Sigmoid colon (tissue), 6 donors: ENCODE measurements at regions not wholly inside any gene's neighbourhood (a gene's known extent, or its start where the extent isn't known, plus 50 kb on each side); places are given as distances from the start of the nearest gene placed in this dataset.

ENCODE experiments used
- DNase-seq: peaks from one replicate; pipeline ENCODE4 v3.0.0-alpha.2; 2019
- H3K27ac ChIP-seq, 4 donors: fragments of 200-600 bp; sonication (generic); one replicate each; pipeline ENCODE4 v1.5.1; 2016 to 2019; ENCODE audit warnings: mild to moderate bottlenecking in 1 of 4
- H3K27me3 ChIP-seq, 3 donors: fragments of 200-600 bp; sonication (generic); one replicate each; pipeline ENCODE4 v1.5.1; 2019; ENCODE audit warnings: mild to moderate bottlenecking in 1 of 3
- H3K36me3 ChIP-seq, 4 donors: fragments of 200-600 bp; sonication (generic); one replicate each; pipeline ENCODE4 v1.5.1; 2016 to 2019
- H3K4me1 ChIP-seq, 4 donors: fragments of 200-600 bp; sonication (generic); one replicate each; pipeline ENCODE4 v1.5.1; 2017 to 2019
- H3K4me3 ChIP-seq, 4 donors: fragments of 200-600 bp; sonication (generic); one replicate each; pipeline ENCODE4 v1.5.1; 2017 to 2019; ENCODE audit warnings: mild to moderate bottlenecking in 2 of 4, moderate library complexity in 1 of 4
- H3K9me3 ChIP-seq, 4 donors: fragments of 200-600 bp in 3 of 4; sonication (generic) in 3 of 4; one replicate each; pipeline versions ENCODE4 v1.5.1 to v1.6.1; 2013 to 2019
- EP300 ChIP-seq, 4 donors: sonication (generic); formaldehyde crosslinking; IDR thresholded peaks; one replicate each; pipeline ENCODE4 v1.6.1; 2017; ENCODE audit warnings: antibody characterized with exemption in 4 of 4
- POLR2A ChIP-seq, 2 donors: fragments of 450-650 bp; IDR thresholded peaks; one replicate each; pipeline ENCODE4 v1.6.1; 2016; ENCODE audit warnings: antibody characterized with exemption in 2 of 2, mild to moderate bottlenecking in 2 of 2, moderate library complexity in 2 of 2
- POLR2AphosphoS5 ChIP-seq, 4 donors: sonication (generic); formaldehyde crosslinking; IDR thresholded peaks; one replicate each; pipeline ENCODE4 v1.6.1; 2017; ENCODE audit warnings: antibody characterized with exemption in 4 of 4
- WGBS, 2 donors: extraction: QIAGEN DNeasy Blood & Tissue Kit; methylation state at CpG; one replicate each; pipeline ENCODE4 v1.1.7; 2013; 5-methylcytosine and 5-hydroxymethylcytosine counted together
- intact Hi-C: fragments of 100-400 bp; cut with DNase I; formaldehyde crosslinking; loops from one replicate; pipeline ENCODE4 v1.15.1; 2023
- TF ChIP-seq, protein P1 (sequence below), 4 experiments: fragments of 450-650 bp in 3 of 4; fragments of 200-600 bp in 1 of 4; IDR thresholded peaks; one replicate each; pipeline ENCODE4 v1.5.1; 2016 to 2019; ENCODE audit warnings: antibody characterized with exemption in 4 of 4, mild to moderate bottlenecking in 3 of 4, moderate library complexity in 2 of 4
- donor health status: healthy with polysubstance abuse.
- donor health status: healthy.

DNA sequence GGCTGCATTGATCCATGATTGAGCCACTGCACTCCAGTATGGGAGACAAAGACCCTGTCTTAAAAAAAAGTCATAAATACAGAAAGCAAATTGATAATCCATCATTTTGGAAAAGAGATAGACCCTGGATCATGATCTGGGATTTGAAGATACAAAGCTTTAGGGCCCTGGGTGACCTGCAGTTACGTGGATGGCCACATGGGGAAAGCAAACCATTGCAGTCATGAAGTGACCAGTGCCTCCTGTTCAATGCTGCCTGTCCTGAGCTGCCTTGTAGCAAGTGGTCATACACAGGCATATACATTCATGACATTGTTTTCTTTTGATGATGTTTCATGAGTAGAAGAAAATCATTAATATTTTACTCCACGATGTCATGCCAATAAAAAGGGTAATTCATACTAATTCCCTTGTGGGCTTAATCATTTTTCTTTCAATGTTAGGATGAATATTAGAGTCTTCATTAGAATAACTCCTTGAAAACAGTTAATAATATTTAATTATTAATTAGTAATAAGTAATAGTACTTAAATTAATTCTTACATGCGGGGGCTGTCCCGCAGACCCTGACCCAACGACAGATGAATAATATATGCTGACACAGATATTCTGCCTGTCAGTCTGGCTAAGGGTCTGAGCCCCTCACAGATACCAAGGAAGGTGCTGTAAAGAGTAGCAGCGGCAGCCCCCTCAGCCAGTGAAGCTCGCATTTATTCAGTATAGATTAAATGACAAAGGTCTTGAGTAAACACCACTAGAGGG lies 109.0 kb upstream of the UNC13C start:
- H3K27ac ChIP-seq: no peak overlapping the region
- no peak overlapping the region for H3K4me3 ChIP-seq
- no peak for DNase-seq
- no peaks in the 10 kb centered on the region for H3K27me3 ChIP-seq
- WGBS, 2 donors: 94 to 96% methylated on average over 7 of the region's 7 CpGs
- no peaks in the 10 kb centered on the region for H3K4me1 ChIP-seq
- intact Hi-C loops: no loop called here
- H3K9me3 ChIP-seq: no peaks in the 10 kb centered on the region
- TF ChIP-seq POLR2AphosphoS5 (IDR thresholded peaks at IDR 0.05): no peak
- TF ChIP-seq POLR2A (IDR thresholded peaks at IDR 0.05): no peak
- H3K36me3 ChIP-seq: no peaks in the 10 kb centered on the region

DNA sequence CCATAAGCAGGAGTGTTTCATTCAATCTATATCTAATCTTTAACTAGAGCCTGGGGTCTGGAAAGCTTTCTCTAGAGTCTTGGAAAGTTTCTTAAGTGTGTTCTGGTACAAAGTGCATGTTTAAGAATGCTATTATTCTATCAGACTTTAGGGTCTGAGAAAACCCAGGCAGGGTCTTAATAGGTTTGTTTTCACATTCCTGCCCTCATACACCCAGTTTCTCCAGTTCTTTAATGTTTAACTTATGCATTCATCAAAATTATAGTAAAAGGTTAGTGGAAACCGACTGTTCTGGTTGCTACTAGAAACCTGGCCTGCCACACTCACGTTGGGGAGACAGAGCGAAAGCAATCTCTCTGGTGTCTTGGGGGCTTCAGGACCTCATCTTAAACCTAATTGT lies 102.9 kb upstream of the WDR72 start:
- Histone ChIP-seq H3K27me3 (no peaks in the 10 kb centered on the region), H3K4me1 (no peaks in the 10 kb centered on the region), H3K4me3 (no peak overlapping the region), H3K36me3 (no peaks in the 10 kb centered on the region), H3K27ac (no peak overlapping the region), H3K9me3 (no peaks in the 10 kb centered on the region)
- intact Hi-C loops: no loop called here
- WGBS, 2 donors: 27 to 73% methylated on average over 3 of the region's 3 CpGs
- no peak for DNase-seq
- TF ChIP-seq POLR2AphosphoS5 (IDR thresholded peaks at IDR 0.05) (no peak), EP300 (IDR thresholded peaks at IDR 0.05) (no peak), POLR2A (IDR thresholded peaks at IDR 0.05) (no peak)
- TF ChIP-seq, protein P1, sequence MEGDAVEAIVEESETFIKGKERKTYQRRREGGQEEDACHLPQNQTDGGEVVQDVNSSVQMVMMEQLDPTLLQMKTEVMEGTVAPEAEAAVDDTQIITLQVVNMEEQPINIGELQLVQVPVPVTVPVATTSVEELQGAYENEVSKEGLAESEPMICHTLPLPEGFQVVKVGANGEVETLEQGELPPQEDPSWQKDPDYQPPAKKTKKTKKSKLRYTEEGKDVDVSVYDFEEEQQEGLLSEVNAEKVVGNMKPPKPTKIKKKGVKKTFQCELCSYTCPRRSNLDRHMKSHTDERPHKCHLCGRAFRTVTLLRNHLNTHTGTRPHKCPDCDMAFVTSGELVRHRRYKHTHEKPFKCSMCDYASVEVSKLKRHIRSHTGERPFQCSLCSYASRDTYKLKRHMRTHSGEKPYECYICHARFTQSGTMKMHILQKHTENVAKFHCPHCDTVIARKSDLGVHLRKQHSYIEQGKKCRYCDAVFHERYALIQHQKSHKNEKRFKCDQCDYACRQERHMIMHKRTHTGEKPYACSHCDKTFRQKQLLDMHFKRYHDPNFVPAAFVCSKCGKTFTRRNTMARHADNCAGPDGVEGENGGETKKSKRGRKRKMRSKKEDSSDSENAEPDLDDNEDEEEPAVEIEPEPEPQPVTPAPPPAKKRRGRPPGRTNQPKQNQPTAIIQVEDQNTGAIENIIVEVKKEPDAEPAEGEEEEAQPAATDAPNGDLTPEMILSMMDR (IDR thresholded peaks at IDR 0.05): no peak

DNA sequence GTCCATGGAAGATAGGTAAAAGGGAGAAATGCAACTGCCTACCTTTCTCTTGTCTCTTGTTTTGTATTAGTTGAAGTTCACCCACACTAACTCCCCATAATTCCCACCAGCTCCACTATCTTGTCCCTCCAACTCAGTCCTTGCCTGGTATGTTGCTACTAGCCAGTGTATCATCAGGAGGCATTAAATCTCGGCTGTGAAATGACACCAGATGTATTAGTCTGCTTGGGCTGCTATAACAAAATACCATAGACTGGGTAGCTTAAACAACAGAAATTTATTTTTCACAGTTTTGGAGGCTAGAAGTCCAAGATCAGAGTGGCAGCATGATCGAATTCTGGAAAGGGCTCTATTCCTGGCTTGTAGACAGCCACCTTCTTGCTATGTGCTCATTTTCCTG lies 102.3 kb upstream of the WDR72 start:
- Histone ChIP-seq H3K27me3 (no peaks in the 10 kb centered on the region), H3K27ac (no peak overlapping the region), H3K9me3 (no peaks in the 10 kb centered on the region), H3K4me3 (no peak overlapping the region), H3K4me1 (no peaks in the 10 kb centered on the region), H3K36me3 (no peaks in the 10 kb centered on the region)
- no peak for DNase-seq
- intact Hi-C loops: no loop called here
- TF ChIP-seq POLR2AphosphoS5 (IDR thresholded peaks at IDR 0.05) (no peak), POLR2A (IDR thresholded peaks at IDR 0.05) (no peak), EP300 (IDR thresholded peaks at IDR 0.05) (no peak)
- TF ChIP-seq, protein P1 (IDR thresholded peaks at IDR 0.05): no peak
- WGBS, 2 donors: 73 to 81% methylated on average over 2 of the region's 2 CpGs

DNA sequence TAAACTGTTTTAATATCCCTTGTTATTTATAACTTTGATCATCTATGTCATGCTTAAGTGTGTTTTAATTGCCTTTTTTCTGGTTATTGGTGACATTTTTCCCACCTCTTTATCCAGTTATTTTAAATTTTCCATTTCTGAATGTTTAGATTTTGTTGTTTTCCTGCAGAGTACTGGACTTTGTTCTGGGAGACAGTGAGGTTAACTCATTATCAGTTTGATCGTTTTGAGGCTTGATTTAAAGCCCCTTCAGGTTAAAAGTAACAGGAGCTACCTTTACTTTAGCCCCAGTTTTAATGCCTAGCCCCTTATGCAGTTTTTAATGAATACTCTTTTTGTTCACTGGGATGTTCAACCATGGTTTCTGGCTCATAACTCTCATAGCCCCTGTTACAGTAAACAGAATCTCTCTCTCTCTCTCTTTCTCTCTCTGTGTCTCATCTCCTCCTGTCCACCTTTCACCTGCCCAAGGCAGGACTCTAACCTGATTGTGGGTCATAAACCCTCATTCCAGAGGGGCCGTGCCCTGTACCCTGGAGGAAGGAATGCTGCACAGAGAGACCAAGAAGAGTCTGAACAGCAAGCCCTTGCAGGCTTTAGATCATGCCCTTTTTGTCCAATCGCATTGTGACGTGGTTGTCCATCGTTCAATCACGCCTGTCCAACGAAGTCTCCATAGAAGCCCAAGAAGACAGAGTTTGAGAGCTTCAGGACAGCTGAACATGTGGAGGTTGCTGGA lies 91.8 kb upstream of the WDR72 start:
- Histone ChIP-seq H3K27ac (no peak overlapping the region), H3K9me3 (no peaks in the 10 kb centered on the region), H3K4me1 (no peaks in the 10 kb centered on the region), H3K4me3 (no peak overlapping the region), H3K36me3 (no peaks in the 10 kb centered on the region), H3K27me3 (no peaks in the 10 kb centered on the region)
- TF ChIP-seq EP300 (IDR thresholded peaks at IDR 0.05): no peak
- TF ChIP-seq, protein P1 (IDR thresholded peaks at IDR 0.05): no peak
- TF ChIP-seq POLR2A (IDR thresholded peaks at IDR 0.05): no peak
- TF ChIP-seq POLR2AphosphoS5 (IDR thresholded peaks at IDR 0.05): no peak
- intact Hi-C loops: no loop called here
- no peak for DNase-seq
- WGBS, 2 donors: 67 to 81% methylated on average over 7 of the region's 7 CpGs

DNA sequence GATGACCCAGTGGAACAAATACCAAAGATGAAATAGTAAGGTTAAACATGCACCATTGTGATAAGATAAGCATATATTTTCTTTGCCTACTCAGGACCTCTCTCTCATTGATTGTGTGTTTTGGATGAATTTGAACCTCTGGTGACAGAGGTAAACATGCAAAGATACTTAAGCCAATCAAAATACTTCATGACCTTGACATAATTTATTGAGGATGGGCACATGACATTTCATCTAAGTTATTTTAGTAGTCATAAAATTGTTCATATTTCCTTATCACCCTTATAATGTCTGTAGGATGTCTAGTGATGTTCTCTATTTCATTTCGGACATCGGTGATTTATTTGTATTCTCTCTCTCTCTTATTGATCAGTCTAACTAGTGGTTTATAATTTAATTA lies 88.3 kb upstream of the WDR72 start:
- no peak for DNase-seq
- intact Hi-C loops: no loop called here
- TF ChIP-seq POLR2A (IDR thresholded peaks at IDR 0.05) (no peak), POLR2AphosphoS5 (IDR thresholded peaks at IDR 0.05) (no peak), EP300 (IDR thresholded peaks at IDR 0.05) (no peak)
- TF ChIP-seq, protein P1 (IDR thresholded peaks at IDR 0.05): no peak
- H3K27me3 ChIP-seq: no peaks in the 10 kb centered on the region
- 92 to 99% methylated on average over 2 of the region's 2 CpGs for WGBS, 2 donors
- H3K4me1 ChIP-seq: no peaks in the 10 kb centered on the region
- H3K4me3 ChIP-seq: no peak overlapping the region
- H3K36me3 ChIP-seq: no peaks in the 10 kb centered on the region
- H3K27ac ChIP-seq: no peak overlapping the region
- no peaks in the 10 kb centered on the region for H3K9me3 ChIP-seq
